ENCODE measurements at regions not wholly inside any gene's neighbourhood (a gene's known extent, or its start where the extent isn't known, plus 50 kb on each side); places are given as distances from the start of the nearest gene placed in this dataset.
"Not testable (repeated sequence)": the region's sequence is repeated elsewhere in the genome, so short reads cannot be mapped to it uniquely, and the experiment has no call there.

- no peak for DNase-seq
- no peaks in the 10 kb centered on the region for H3K9me3 ChIP-seq
- no peak overlapping the region for H3K4me3 ChIP-seq
- intact Hi-C loops (cut with DNase I; ENCODE audit: low total_unique reads) = no loop called here
- WGBS, 5 donors = 82 to 92% (median 90%) methylated on average over 3 of the region's 3 CpGs
- H3K4me1 ChIP-seq = no peaks in the 10 kb centered on the region
- H3K27ac ChIP-seq = no peak overlapping the region
- H3K27me3 ChIP-seq (replicated peaks in 1 of 7) = no peaks in the 10 kb centered on the region
- TF ChIP-seq POLR2AphosphoS5 (IDR thresholded peaks at IDR 0.05) = no peak
- no peak for TF ChIP-seq CTCF (IDR thresholded peaks at IDR 0.05 in 8 of 11, conservative IDR thresholded peaks at IDR 0.05 in 3 of 11)
- TF ChIP-seq POLR2A (IDR thresholded peaks at IDR 0.05) = no peak
- H3K36me3 ChIP-seq = no peaks in the 10 kb centered on the region
These were observed 108.3 kb upstream of the MDFIC start for GRCh38 chr7:114813624-114814023.

GRCh38 chr7:114817036-114817435 lies 104.9 kb upstream of the MDFIC start:
- H3K4me1 ChIP-seq; H3K27me3 ChIP-seq (replicated peaks in 1 of 7); intact Hi-C loops (cut with DNase I; ENCODE audit: low total_unique reads); H3K4me3 ChIP-seq; H3K36me3 ChIP-seq; DNase-seq; H3K27ac ChIP-seq; H3K9me3 ChIP-seq: not testable (repeated sequence)
- 90 to 98% (median 94%) methylated on average over 7 of the region's 7 CpGs for WGBS, 5 donors

- 74 to 84% (median 80%) methylated on average over 3 of the region's 3 CpGs for WGBS, 5 donors
- no peak overlapping the region for H3K27ac ChIP-seq
These were observed 103.4 kb upstream of the MDFIC start for GRCh38 chr7:114818501-114818900.

GRCh38 chr7:114819616-114820362 lies 102.1 kb upstream of the MDFIC start:
- WGBS, 5 donors = 84 to 95% (median 90%) methylated on average over 3 of the region's 3 CpGs
- intact Hi-C loops (cut with DNase I; ENCODE audit: low total_unique reads) = no loop called here
- TF ChIP-seq POLR2AphosphoS5 (IDR thresholded peaks at IDR 0.05) (no peak), CTCF (IDR thresholded peaks at IDR 0.05 in 8 of 11, conservative IDR thresholded peaks at IDR 0.05 in 3 of 11) (no peak), POLR2A (IDR thresholded peaks at IDR 0.05) (no peak)

More at GRCh38 chr7:114818501-114818900, 103.4 kb upstream of the MDFIC start:
- Histone ChIP-seq H3K9me3 (no peaks in the 10 kb centered on the region), H3K4me3 (no peak overlapping the region), H3K36me3 (no peaks in the 10 kb centered on the region), H3K4me1 (no peaks in the 10 kb centered on the region), H3K27me3 (replicated peaks in 1 of 7) (no peaks in the 10 kb centered on the region)
- TF ChIP-seq POLR2A (IDR thresholded peaks at IDR 0.05) (no peak), CTCF (IDR thresholded peaks at IDR 0.05 in 8 of 11, conservative IDR thresholded peaks at IDR 0.05 in 3 of 11) (no peak), POLR2AphosphoS5 (IDR thresholded peaks at IDR 0.05) (no peak)
- intact Hi-C loops (cut with DNase I; ENCODE audit: low total_unique reads) = no loop called here
- no peak for DNase-seq

More at GRCh38 chr7:114819616-114820362, 102.1 kb upstream of the MDFIC start:
- Histone ChIP-seq H3K27me3 (replicated peaks in 1 of 7) (no peaks in the 10 kb centered on the region), H3K36me3 (no peaks in the 10 kb centered on the region), H3K4me1 (no peaks in the 10 kb centered on the region), H3K4me3 (no peak overlapping the region), H3K9me3 (no peaks in the 10 kb centered on the region), H3K27ac (no peak overlapping the region)
- no peak for DNase-seq

Data from spleen (tissue), 11 donors.